ENCODE measurements at regions not wholly inside any gene's neighbourhood (a gene's known extent, or its start where the extent isn't known, plus 50 kb on each side); places are given as distances from the start of the nearest gene placed in this dataset.
"Not testable (repeated sequence)": the region's sequence is repeated elsewhere in the genome, so short reads cannot be mapped to it uniquely, and the experiment has no call there.

DNA sequence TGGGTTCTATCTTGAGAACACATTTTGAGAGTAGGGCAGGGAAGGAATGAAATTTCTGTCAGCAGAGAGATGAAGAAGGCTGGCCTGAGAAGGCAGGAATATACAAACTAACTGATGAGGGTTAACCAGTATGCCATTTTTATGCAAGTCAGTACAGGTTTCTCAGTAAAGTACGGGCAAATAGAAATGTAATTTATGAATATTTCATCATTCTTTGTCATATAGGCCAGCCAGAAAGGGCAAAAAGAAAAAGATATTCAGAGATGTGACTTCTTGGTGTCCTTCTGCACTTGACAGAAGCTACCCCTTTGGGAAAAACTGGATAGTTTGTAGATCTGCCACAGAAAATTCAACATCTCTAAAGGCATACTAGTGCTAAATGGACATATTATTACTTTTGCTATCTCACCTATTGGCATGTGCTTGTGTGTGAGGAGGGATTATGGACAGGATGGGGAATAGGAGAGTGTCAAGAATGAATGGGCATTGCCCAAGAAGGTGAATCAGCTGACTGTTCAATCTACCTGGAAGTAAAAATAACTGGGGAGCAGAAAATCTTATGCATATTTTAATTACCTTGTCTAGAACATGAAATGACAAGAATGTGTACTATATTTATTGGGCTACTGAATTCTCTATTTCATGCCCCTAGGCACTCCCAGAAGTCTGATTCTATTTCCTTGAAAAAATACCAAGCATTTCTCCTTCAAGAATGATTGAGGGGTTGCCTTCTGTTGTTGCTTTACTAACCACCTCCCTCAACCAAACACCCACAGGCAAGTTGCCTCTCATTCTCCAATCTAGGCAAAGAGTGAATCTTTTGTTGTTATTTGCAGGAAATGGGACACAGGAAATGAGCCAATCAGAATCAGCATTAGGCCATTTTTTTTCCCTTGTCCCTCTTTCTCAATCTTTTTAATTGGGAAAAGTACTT lies 175.1 kb upstream of the SLC38A2 start:
- no peak for DNase-seq (ENCODE audit: low spot score)

DNA sequence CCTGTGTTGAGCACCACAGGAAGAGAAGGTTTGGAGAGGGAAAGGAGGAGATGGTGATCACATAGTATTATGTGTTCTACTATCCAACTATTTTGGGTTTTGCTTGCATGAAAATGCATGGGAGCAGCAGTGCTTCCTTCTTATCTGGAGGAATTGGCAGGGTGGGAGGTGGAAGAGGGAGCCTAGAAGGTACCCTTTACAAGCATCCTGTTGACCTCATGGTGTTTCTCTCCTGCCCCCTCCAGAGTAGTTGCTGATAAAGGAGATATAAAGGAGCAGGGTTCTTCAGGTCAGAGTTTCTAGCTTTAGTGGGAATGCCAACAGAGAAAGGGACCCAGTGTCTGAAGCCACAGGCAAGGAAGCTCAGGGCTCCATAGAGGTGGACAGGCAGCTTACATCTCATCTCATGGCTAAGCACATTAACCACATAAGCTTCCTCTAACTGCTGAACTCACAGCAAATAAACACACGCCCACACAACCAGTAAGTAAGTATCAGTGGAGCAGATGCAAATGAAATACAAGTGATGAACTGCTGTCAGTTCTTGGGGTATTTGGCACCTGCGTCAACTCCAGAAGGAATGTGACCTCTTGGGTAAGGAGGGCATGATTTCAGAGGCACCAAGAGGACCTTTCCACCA lies 174.2 kb upstream of the SLC38A2 start:
- DNase-seq (ENCODE audit: low spot score): no peak

DNA sequence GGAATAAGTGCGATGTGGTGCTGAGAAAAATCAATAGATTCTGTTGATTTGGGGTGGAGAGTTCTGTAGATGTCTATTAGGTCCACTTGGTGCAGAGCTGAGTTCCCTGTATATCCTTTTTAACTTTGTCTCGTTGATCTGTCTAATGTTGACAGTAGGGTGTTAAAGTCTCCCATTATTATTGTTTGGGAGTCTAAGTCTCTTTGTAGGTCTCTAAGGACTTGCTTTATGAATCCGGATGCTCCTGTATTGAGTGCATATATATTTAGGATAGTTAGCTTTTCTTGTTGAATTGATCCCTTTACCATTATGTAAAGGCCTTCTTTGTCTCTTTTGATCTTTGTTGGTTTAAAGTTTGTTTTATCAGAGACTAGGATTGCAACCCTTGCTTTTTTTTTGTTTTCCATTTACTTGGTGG lies 170.8 kb upstream of the SLC38A2 start:
- DNase-seq (ENCODE audit: low spot score): not testable (repeated sequence)

DNA sequence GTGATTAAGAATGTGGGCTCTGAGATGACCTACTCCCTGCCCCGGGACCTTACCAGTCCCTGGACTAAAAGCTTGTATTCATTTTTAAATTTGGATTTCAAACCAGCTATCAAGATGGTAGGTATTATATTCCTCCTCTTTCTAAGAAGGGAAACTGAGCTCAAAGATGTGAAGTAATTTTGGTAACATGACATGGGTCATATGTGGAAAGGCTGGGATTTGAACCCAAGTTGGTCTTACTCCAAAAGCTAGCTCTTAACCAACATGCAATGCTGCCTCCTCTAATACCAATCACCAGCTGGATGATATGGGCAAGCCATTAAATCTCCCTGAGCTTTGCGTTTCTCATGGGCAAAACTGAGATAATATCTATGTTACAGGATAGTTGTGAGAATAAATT lies 166.4 kb upstream of the SLC38A2 start:
- DNase-seq (ENCODE audit: low spot score): no peak

DNA sequence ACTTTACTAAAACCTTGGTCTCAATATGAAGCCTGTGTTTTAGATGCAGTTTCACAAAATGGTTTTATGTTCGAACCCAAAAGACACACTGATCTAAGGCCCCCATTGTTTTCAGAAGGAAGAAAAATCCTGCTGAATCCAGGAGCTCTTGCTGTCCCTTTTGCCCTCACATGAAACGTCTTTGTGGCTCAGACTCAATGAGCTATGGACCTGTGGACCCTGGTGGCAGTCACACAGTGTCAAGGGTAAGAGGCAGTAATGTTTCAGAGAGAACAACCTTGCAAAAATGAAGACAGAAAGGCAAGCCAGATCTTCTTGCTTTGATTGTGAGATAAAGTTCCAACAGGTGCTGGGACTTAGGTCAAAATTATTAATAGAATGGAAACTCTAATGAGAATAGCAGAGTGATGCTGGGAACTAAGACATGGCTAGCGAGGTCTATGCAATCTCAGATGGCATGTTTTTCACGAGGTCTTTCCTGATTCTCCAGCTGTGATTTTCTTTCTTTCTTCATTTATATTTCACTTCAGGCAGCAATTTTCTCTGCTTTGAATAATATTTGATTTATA lies 164.9 kb upstream of the SLC38A2 start:
- no peak for DNase-seq (ENCODE audit: low spot score)

DNA sequence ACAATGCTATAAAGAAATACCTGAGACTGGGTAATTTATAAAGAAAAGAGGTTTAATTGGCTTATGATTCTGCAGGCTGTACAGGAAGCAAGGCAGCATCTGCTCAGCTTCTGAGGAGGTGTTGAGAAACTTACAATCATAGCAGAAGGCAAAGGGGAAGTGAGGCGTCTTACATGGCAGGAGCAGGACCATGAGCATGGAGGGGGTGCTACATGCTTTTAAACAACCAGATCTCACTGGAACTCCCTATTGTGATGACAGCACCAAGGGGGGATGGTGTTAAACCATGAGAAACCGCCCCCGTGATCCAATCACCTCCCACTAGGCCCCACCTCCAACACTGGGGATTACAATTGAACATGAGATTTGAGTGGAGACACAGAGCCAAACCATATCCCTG lies 163.7 kb upstream of the SLC38A2 start:
- not testable (repeated sequence) for DNase-seq (ENCODE audit: low spot score)

DNA sequence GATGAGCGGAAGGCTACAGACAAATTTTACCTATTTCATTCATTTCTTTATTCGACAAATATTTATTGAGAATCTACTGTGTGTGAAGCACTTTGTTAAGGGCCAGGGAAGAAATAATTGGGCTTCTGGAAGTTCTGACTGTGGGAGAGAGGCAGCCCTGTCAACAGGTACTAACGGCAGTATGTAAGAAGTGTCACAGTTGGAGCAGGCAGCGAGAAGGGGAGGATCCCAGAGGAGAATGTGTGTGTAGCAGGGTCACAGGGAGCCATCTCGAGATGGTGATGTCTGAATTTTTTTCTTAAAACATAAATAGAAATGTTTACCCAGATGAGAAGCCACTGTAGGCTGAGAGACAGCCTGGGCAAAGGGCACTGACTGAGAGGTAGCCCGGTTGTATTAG lies 163.3 kb upstream of the SLC38A2 start:
- no peak for DNase-seq (ENCODE audit: low spot score)

DNA sequence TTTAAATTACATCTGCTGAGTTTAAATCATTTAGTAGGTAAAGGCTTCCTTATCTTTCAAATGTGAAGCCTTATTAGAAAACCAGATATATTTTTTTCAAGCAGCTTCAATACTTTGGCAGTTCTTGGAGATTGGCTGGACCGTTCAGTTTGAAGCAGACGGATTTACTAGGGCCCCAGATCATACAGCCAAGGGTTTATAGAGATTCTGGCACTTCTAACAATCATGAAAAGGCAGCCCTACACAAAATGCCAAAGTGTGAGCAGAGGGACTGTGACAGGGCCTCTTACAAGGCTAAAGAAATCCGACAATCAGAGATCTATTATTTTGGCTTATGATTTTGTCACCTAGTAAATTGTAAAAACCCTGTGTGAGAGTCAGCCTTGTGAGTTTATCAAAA lies 162.8 kb upstream of the SLC38A2 start:
- no peak for DNase-seq (ENCODE audit: low spot score)

DNA sequence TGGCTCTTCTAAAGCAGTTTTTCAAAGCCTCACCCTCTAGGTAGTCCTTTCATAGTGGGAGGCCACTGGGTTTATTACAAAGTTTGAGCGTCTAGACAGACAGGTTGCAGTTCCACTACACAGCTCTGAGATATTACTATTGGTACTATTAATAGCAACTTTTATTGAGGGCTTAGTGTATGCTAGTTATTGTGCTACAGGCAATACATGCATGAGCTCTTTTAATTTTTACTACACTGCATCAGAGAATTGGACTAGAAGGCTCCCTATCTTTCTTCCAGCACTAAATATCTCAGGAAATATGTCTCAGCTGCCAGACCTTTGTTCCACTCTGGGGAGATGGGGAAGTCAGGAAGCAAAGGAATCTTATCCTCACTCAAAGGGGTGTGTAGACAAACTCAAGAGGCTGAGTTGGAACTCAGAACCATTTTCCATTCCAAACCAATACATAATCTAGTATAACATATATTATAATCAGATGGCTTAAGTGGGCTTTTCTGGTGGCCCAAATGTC lies 161.8 kb upstream of the SLC38A2 start:
- no peak for DNase-seq (ENCODE audit: low spot score)

DNA sequence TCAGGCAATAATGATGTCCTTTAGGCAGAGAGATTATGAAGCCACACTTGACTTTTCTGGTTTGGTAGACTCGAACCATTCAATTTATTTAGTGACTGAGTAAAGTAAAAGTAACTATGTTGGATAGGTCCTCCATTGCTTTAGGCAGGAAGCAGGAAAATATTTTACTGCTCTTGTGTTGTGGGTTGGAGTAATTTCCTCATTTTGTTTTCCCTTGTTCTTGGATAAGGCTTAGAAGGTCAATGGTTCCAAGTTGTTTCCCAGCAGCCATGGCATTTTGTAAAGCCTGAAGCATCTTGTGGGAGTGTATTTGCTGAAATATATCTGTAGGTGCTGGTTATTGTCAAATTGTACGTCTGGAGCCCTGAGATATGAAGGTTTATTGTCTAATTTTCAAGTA lies 161.2 kb upstream of the SLC38A2 start:
- no peak for DNase-seq (ENCODE audit: low spot score)

DNA sequence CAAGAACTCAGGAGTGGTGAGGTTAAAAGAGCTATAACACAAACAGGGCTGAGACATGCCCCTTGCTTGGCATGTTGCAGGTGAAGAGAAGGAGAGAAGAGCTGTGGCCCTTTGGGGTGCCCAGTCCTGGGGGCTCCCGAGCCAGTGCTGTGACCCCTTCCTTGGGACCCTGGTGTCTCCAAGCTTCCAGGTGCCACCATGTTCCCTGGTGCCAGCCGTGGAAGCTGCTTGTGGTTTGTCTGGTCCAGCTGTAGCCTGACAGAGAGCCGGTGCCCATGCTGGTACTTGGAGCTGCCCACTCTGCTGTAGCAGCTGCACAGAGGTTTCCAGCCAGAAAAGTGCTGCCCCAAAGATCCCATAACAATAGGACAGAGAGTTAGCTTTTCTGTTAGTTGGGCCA lies 159.2 kb upstream of the SLC38A2 start:
- no peak for DNase-seq (ENCODE audit: low spot score)

DNA sequence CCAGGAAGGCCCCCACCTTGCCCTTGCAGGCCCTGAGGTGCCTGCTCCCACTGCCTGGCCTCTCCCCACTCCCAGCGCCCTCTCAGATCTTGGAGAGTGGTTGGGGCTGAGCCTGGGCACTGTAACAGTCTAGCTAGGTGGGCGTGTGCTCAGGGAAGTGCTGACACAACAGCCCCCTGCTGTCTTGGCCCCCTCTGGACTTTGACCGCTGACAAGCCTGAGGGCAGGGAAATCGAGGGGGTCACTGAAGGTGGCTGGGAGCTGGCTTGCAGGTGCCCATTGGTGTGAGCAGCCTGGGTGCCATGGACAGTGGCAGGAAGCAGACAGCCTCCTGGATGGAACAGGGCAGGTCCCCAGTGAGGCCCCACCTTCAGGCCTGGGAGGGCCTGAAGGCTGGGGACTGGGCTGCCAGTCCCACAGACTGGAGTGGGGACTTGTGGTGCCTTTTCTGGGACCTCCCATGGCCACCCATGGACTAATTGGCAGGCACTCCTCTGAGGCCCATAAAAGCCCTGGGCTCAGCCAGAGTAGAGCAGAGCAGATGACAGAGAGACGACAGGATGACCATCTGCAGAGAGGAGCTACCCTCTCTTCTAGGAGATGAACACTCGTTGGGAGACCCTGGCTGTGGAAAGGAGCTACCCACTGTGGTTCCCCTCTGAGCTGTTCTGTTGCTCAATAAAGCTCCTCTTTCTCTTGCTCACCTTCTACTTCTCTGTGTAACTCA lies 158.6 kb upstream of the SLC38A2 start:
- no peak for DNase-seq (ENCODE audit: low spot score)

DNA sequence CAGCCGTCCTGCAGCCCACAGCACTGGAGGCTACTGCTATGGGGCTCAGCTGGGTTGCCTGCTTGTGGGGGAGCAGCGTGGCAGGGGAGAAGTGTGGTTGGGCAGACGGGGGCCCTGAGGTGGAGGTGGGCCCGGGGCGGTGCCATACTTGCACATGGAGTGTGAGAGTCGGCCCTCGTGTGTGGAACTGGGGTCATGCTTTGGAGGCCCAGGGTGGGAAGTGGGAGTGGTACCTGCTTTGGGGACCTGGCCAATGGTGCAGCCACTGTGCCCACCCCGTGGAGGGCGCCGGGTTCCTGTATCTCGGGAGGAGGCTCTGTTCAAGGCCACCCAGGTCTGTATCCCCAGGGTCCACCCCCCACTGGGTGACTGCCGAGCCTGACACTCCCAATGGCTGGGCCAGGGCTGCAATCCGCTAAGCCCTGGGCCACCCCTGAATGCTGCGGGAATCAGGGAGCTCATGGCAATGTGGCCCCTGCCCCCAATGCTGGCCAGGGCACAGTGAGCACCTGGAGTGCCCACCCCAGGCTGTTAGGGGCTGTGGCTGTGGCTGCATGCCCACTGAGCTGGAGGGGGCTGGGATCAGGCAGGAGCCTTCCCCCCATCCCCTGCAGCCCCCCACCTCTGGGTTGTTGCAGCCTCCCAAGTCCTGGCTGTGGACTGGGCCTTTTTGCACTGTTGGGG lies 157.9 kb upstream of the SLC38A2 start:
- no peak for DNase-seq (ENCODE audit: low spot score)

DNA sequence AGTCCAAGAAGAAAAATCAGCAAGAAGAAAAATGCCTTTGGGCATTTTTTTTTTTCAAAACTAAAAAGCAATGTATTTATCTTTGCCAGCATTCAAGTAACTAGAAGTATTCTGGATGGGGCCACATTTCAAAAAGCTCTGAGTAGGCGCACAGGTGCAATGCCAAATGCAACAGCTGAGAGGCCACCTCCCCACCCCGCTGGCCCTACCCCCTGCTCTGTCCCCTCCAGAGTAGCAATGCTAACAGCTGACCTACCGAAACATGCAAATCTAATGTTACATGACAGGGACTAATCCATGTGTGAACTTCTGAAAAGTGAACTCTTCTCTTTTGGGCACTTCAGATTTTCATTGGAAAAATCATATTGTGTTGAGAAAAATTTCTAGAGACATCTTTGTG lies 153.7 kb upstream of the SLC38A2 start:
- DNase-seq (ENCODE audit: low spot score): no peak

DNA sequence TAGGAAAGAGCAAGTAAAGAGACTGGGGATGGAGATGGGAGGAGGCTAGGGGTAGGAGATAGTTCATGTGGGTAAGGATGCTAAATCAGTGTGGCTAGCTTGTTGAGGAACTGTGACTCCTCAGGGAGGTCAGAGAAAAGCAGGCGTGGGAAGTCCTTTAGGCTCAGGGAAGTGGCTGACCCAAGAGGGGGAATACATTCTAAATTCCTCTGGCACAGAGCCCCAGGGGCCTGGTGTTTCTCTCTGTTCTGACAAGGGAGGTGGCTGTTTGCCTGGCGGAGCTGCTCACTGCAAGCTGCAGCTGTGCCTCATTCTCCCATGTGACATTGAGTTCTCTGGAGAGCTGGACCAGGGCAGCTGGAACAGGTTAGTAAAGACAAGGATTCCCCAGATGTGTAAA lies 152.2 kb upstream of the SLC38A2 start:
- no peak for DNase-seq (ENCODE audit: low spot score)

DNA sequence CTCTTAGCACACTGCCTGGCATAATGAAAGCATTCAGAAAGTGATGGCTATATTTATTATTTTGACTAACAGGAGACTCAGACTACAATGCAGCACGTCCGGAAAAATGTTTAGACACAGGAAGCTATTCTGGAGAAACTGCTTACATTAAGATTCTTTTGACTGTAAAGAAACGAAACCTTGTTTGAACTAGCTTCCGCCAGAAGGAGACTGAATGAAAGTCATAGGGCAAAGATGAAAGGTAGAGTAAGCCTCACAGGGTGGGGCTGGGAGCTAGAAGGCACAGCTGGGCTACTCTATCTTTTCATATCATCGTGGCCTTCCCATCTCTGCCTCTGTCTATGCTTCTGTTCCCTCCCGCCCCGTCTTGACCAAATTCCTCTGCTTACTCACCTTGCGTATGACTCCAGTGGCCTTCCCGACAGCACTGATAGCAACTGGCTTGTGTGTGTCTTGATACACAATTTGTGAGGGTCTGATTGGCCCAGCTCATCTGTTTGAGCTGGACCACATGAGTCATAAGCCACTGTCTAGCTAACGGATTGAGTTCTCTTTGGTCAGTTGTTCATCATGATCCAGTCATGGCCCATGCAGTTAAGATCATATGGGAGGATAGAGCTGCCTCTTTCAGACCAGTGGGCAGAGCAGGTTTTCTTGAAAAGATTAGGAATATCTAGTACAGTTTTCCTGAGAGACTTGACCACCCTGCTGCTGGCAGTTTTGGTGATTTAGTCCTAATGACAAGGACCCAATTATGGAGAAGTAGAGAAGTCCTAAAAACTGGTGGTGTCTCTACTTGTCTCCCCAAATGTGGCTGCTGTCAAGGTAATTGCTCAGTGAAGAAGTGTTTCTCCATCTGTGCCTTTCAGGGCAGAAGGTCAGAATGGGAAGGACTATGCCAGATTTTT lies 151.5 kb upstream of the SLC38A2 start:
- no peak for DNase-seq (ENCODE audit: low spot score)

DNA sequence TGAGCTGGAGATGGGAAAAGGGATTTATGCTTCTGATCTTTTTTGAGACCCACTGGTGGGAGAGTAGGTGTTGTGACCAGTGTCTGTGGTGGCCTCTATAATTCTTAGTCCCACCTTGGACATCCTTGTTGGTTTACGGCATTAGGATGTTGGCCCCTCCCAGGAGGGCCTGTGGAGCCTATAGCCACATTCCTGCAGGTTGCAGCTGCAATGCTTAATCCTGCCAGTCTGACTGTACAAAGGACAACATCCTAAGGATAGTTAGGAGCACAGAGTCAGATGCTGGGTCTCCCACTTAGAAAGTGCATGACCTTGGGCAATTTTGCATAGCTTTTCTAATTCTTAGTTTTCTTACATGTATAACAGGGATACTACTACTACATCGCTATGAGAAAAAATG lies 150.9 kb upstream of the SLC38A2 start:
- no peak for DNase-seq (ENCODE audit: low spot score)

DNA sequence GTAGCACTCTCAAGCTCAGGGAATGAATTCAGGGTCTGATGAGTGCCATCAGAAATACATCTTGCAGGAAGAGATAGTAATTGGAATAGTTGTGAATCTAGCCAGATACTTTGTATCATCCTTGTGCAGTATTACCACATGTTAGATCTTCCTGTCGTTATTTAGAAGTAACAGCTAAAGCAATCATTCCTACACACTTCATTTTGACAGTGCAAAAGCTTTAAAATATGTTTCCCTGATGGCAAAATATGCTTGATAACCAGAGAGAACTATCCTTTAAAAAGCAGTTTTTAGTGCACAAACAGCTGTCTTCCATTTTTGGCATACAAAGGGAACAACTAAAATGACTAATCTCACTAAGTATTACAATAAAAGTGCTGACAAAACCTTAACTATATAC lies 149.5 kb upstream of the SLC38A2 start:
- no peak for DNase-seq (ENCODE audit: low spot score)

DNA sequence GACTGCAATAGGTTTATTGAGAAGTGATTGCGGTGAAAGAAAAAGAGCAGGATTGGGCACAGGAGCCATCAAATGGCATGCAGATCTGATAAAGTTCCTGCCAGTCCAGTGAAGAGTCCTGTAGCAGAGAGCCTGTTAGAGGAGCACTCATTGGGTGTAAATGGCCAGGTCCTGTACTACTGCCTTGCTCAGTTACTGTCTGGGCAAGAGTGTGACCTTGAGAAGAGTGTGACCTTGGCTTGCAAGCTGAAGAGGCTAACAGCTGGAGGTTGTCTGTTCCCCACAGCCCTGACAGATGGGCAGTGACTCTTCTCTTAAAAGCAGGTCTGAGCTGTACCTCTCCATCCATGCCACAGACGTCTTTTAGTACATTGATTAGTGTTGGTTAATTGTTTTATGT lies 148.6 kb upstream of the SLC38A2 start:
- no peak for DNase-seq (ENCODE audit: low spot score)

DNA sequence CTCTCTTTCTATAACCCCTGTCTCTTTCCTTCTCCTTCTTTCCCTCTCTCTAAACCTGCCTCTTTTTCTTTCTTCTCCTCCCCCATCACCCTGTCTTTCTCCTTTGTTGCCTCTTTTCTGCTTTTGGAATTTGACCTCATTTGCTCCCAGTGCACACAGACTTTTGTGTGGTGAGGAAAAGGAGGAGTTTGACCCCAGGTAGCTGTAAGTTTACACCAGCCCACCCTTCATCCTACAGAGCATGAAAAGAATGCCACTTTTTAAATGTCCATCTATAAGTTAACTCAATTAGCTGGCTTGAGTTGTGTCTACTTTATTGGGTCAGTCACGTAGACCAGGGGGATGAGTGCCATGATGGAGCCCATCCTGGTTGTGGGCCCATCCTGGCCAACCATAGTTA lies 146.8 kb upstream of the SLC38A2 start:
- DNase-seq (ENCODE audit: low spot score): no peak

DNA sequence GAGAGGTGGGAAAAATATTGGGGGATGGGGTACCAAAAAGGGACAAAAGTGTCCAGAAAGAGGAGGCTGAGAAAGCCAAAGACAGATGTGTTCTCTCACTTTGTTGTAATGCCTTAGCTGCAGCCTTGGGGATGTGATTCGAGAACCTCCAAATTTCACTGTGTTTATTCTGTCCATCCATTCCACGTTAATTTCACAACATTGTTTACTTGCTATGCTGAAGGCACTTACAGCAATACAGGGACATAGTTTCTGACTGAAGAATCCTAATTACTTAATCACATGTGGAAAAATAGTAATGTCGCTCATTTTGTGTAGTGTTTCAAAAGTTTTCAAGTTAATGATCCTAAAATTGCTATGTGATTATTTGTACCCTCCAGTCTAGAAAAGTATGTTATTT lies 146.2 kb upstream of the SLC38A2 start:
- DNase-seq (ENCODE audit: low spot score): no peak
